ENCODE measurements at regions not wholly inside any gene's neighbourhood (a gene's known extent, or its start where the extent isn't known, plus 50 kb on each side); places are given as distances from the start of the nearest gene placed in this dataset.
A peak's percentile ranks its signal among the peaks of the same experiment; 100 is the strongest.

- no peak for DNase-seq (ENCODE audit: low spot score)
Measured at GRCh38 chr13:76516586-76516985, 369.6 kb downstream of the KCTD12 start.

- DNase-seq (ENCODE audit: low spot score), result no peak
Measured at GRCh38 chr13:76516013-76516412, 370.2 kb downstream of the KCTD12 start.

- no peak for DNase-seq (ENCODE audit: low spot score)
Measured at GRCh38 chr13:76512721-76513145, 373.5 kb downstream of the KCTD12 start.

- DNase-seq (ENCODE audit: low spot score), result no peak
Measured at GRCh38 chr13:76505437-76505836, 380.8 kb downstream of the KCTD12 start.

- no peak for DNase-seq (ENCODE audit: low spot score)
Measured at GRCh38 chr13:76503766-76504165, 382.4 kb downstream of the KCTD12 start.

GRCh38 chr13:76503291-76503690 is 382.9 kb downstream of the KCTD12 start:
- DNase-seq (ENCODE audit: low spot score), result no peak

GRCh38 chr13:76500894-76501293 is 385.3 kb downstream of the KCTD12 start:
- DNase-seq (ENCODE audit: low spot score), result no peak

- DNase-seq (ENCODE audit: low spot score), result peak; percentile 26
Measured at GRCh38 chr13:76499891-76500290, 386.3 kb downstream of the KCTD12 start.

- DNase-seq (ENCODE audit: low spot score), result peak; percentile 19
Measured at GRCh38 chr13:76489274-76489673, 396.9 kb downstream of the KCTD12 start.

GRCh38 chr13:76481738-76482137 is 404.5 kb downstream of the KCTD12 start:
- no peak for DNase-seq (ENCODE audit: low spot score)

- no peak for DNase-seq (ENCODE audit: low spot score)
Measured at GRCh38 chr13:76474966-76475365, 411.2 kb downstream of the KCTD12 start.

GRCh38 chr13:76474356-76474755 is 411.8 kb downstream of the KCTD12 start:
- no peak for DNase-seq (ENCODE audit: low spot score)

- peak; percentile 85 for DNase-seq (ENCODE audit: low spot score)
Measured at GRCh38 chr13:76473552-76474134, 412.6 kb downstream of the KCTD12 start.

GRCh38 chr13:76472916-76473315 is 413.3 kb downstream of the KCTD12 start:
- DNase-seq (ENCODE audit: low spot score), result no peak

- DNase-seq (ENCODE audit: low spot score), result no peak
Measured at GRCh38 chr13:76471486-76471885, 414.7 kb downstream of the KCTD12 start.

GRCh38 chr13:76470991-76471390 is 415.2 kb downstream of the KCTD12 start:
- DNase-seq (ENCODE audit: low spot score), result no peak

GRCh38 chr13:76466043-76466442 is 420.2 kb downstream of the KCTD12 start:
- DNase-seq (ENCODE audit: low spot score), result no peak

- no peak for DNase-seq (ENCODE audit: low spot score)
Measured at GRCh38 chr13:76463314-76463713, 422.9 kb downstream of the KCTD12 start.

- no peak for DNase-seq (ENCODE audit: low spot score)
Measured at GRCh38 chr13:76461999-76462398, 424.2 kb downstream of the KCTD12 start.

GRCh38 chr13:76461484-76461883 is 424.7 kb downstream of the KCTD12 start:
- no peak for DNase-seq (ENCODE audit: low spot score)

GRCh38 chr13:76459863-76460262 is 426.3 kb downstream of the KCTD12 start:
- DNase-seq (ENCODE audit: low spot score), result no peak

- no peak for DNase-seq (ENCODE audit: low spot score)
Measured at GRCh38 chr13:76455960-76456359, 430.2 kb downstream of the KCTD12 start.

- DNase-seq (ENCODE audit: low spot score), result no peak
Measured at GRCh38 chr13:76454991-76455390, 431.2 kb downstream of the KCTD12 start.

GRCh38 chr13:76449716-76450115 is 436.5 kb downstream of the KCTD12 start:
- no peak for DNase-seq (ENCODE audit: low spot score)

- no peak for DNase-seq (ENCODE audit: low spot score)
Measured at GRCh38 chr13:76446191-76446590, 440.0 kb downstream of the KCTD12 start.
